HepG2 (cell line): ENCODE measurements at regions not wholly inside any gene's neighbourhood (a gene's known extent, or its start where the extent isn't known, plus 50 kb on each side); places are given as distances from the start of the nearest gene placed in this dataset.

Experiments used
- ATAC-seq: fragments of 200-7000 bp; cut with Tn5 transposase; 3 replicates; pipeline ENCODE4 v1.9.1; 2020; ENCODE audit warnings: mild to moderate bottlenecking, moderate library complexity
- BruUV-seq: library from RNA; stranded (reverse); fragments of 400-500 nt; replicated peaks from 2 replicates; lab custom pipeline; 2021; lab: Mats Ljungman, UMichigan
- CTCF ChIA-PET: fragments of 300-600 bp; formaldehyde crosslinking; extraction: SDS; loops from one replicate; lab custom pipeline; 2021; ENCODE audit warnings: low total read pairs, inconsistent platforms, low intra/inter-chr PET ratio; lab: Yijun Ruan, JAX
- POLR2A ChIA-PET: fragments of 350-600 bp; sonication (Branson Sonifier 250); formaldehyde crosslinking; loops from one replicate; lab custom pipeline; 2020; ENCODE audit warnings: antibody characterized with exemption, inconsistent platforms; lab: Yijun Ruan, JAX
- DNase-seq: peaks from one replicate; pipeline ENCODE4 v3.0.0-alpha.2; 2015; ENCODE audit warnings: low spot score
- FAIRE-seq: peaks from 3 replicates; lab custom pipeline; 2011; peaks lifted over from hg19 to GRCh38; lab: Jason Lieb, UNC
- H2AFZ ChIP-seq: one replicate; pipeline ENCODE4 v1.6.1; 2011; ENCODE audit warnings: low read length, inconsistent platforms
- H3K27ac ChIP-seq: fragments of 300-600 bp; 3 replicates; pipeline ENCODE4 v1.8.0; 2011; ENCODE audit warnings: mixed run types, mild to moderate bottlenecking, mixed read lengths, low read length, inconsistent platforms; ENCODE audit not compliant: insufficient read depth; ENCODE audit errors: extremely low read length
- H3K27me3 ChIP-seq, 2 experiments: fragments of 200-600 bp in 1 of 2; 2 replicates in 1 of 2; 3 replicates in 1 of 2; pipeline versions ENCODE4 v1.6.0 to v1.8.0; 2011; ENCODE audit warnings: low read length in 2 of 2, mild to moderate bottlenecking in 2 of 2, moderate library complexity in 2 of 2, inconsistent platforms in 1 of 2; ENCODE audit not compliant: insufficient read depth in 2 of 2, control insufficient read depth in 1 of 2
- H3K36me3 ChIP-seq, 2 experiments: fragments of 200-600 bp in 1 of 2; replicated peaks in 1 of 2; 2 replicates in 1 of 2; 3 replicates in 1 of 2; pipeline versions ENCODE4 v1.5.1 to v1.8.0; 2011; ENCODE audit warnings: low read length in 2 of 2, inconsistent platforms in 1 of 2; ENCODE audit not compliant: insufficient read depth in 2 of 2, control insufficient read depth in 1 of 2
- H3K4me1 ChIP-seq: 2 replicates; pipeline ENCODE4 v1.5.1; 2012; ENCODE audit warnings: low read length, inconsistent platforms; ENCODE audit not compliant: insufficient read depth
- H3K4me2 ChIP-seq: 2 replicates; pipeline ENCODE4 v1.6.0; 2011; ENCODE audit warnings: low read depth, low read length, inconsistent platforms
- H3K4me3 ChIP-seq, 3 experiments: fragments of 200-600 bp in 1 of 3; sonication (generic), shearing (Covaris generic) in 1 of 3; replicated peaks in 1 of 3; 2 replicates each; pipeline ENCODE4 v1.5.1; 2011 to 2016; ENCODE audit warnings: low read length in 3 of 3, inconsistent platforms in 2 of 3, low read depth in 2 of 3, mild to moderate bottlenecking in 2 of 3, control low read depth in 1 of 3, mixed read lengths in 1 of 3; ENCODE audit not compliant: insufficient read depth in 1 of 3
- H3K79me2 ChIP-seq: one replicate; pipeline ENCODE4 v1.6.1; 2011; ENCODE audit warnings: low read length, inconsistent platforms; ENCODE audit not compliant: insufficient read depth
- H3K9ac ChIP-seq: 2 replicates; pipeline ENCODE4 v1.6.0; 2011; ENCODE audit warnings: mild to moderate bottlenecking, low read depth, low read length, inconsistent platforms; ENCODE audit not compliant: insufficient read depth
- H3K9me3 ChIP-seq: 2 replicates; pipeline ENCODE4 v1.5.1; 2012; ENCODE audit warnings: mild to moderate bottlenecking, low read length
- H4K20me1 ChIP-seq: 2 replicates; pipeline ENCODE4 v1.6.0; 2011; ENCODE audit warnings: inconsistent platforms, mild to moderate bottlenecking, low read length, moderate library complexity; ENCODE audit not compliant: insufficient read depth
- DMAP1 ChIP-seq: IDR thresholded peaks from 2 replicates; pipeline ENCODE4 v1.6.1; 2016
- STAG1 ChIP-seq: sonication (generic); formaldehyde crosslinking; IDR thresholded peaks from 2 replicates; pipeline ENCODE4 v1.4.0; 2020; ENCODE audit warnings: missing genetic modification reagents
- TGIF2 ChIP-seq: IDR thresholded peaks from 2 replicates; pipeline ENCODE4 v1.6.1; 2016; ENCODE audit warnings: control low read depth, missing compliant biosample characterization
- WGBS: methylation state at CpG from one replicate; pipeline ENCODE4 v1.1.6; 2017; ENCODE audit warnings: low lambda C conversion rate; 5-methylcytosine and 5-hydroxymethylcytosine counted together
- in situ Hi-C: cut with HindIII; loops from 2 replicates; pipeline ENCODE4 v1.10.0; 2017; ENCODE audit warnings: low pct_unique_long_range_greater_than_20kb; ENCODE audit not compliant: extremely low pct_ligation_motif_present
- intact Hi-C: fragments of 100-400 bp; cut with micrococcal nuclease; formaldehyde crosslinking; loops from one replicate; pipeline ENCODE4 v1.10.0; 2022; ENCODE audit not compliant: unreplicated experiment
- TF ChIP-seq, protein P1 (sequence below): sonication (generic); formaldehyde crosslinking; IDR thresholded peaks from 2 replicates; pipeline ENCODE4 v1.4.0; 2020; ENCODE audit warnings: missing genetic modification reagents
- TF ChIP-seq, protein P2 (sequence below): sonication (generic); formaldehyde crosslinking; IDR thresholded peaks from 2 replicates; pipeline ENCODE4 v1.5.0; 2020; ENCODE audit warnings: mild to moderate bottlenecking, missing genetic modification reagents, moderate library complexity

DNA sequence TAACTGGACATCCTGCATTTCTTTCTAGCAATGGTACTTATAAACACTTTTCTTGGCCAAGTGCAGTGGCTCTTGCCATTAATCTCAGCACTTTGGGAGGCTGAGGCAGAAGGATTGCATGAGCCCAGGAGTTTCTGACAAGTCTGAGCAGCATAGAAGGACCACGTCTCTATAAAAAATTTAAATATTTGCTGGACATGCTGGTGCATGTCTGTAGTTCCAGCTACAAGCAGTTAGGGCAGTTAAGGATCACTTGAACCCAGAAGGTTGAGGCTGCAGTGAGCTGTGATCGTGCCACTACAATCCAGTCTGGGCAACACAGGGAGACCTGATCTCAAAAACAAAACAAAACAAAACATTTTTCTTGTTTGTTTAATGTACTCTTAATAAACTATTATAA, 434.0 kb downstream of the PLA2G4A start (continued):
- TF ChIP-seq, protein P1, sequence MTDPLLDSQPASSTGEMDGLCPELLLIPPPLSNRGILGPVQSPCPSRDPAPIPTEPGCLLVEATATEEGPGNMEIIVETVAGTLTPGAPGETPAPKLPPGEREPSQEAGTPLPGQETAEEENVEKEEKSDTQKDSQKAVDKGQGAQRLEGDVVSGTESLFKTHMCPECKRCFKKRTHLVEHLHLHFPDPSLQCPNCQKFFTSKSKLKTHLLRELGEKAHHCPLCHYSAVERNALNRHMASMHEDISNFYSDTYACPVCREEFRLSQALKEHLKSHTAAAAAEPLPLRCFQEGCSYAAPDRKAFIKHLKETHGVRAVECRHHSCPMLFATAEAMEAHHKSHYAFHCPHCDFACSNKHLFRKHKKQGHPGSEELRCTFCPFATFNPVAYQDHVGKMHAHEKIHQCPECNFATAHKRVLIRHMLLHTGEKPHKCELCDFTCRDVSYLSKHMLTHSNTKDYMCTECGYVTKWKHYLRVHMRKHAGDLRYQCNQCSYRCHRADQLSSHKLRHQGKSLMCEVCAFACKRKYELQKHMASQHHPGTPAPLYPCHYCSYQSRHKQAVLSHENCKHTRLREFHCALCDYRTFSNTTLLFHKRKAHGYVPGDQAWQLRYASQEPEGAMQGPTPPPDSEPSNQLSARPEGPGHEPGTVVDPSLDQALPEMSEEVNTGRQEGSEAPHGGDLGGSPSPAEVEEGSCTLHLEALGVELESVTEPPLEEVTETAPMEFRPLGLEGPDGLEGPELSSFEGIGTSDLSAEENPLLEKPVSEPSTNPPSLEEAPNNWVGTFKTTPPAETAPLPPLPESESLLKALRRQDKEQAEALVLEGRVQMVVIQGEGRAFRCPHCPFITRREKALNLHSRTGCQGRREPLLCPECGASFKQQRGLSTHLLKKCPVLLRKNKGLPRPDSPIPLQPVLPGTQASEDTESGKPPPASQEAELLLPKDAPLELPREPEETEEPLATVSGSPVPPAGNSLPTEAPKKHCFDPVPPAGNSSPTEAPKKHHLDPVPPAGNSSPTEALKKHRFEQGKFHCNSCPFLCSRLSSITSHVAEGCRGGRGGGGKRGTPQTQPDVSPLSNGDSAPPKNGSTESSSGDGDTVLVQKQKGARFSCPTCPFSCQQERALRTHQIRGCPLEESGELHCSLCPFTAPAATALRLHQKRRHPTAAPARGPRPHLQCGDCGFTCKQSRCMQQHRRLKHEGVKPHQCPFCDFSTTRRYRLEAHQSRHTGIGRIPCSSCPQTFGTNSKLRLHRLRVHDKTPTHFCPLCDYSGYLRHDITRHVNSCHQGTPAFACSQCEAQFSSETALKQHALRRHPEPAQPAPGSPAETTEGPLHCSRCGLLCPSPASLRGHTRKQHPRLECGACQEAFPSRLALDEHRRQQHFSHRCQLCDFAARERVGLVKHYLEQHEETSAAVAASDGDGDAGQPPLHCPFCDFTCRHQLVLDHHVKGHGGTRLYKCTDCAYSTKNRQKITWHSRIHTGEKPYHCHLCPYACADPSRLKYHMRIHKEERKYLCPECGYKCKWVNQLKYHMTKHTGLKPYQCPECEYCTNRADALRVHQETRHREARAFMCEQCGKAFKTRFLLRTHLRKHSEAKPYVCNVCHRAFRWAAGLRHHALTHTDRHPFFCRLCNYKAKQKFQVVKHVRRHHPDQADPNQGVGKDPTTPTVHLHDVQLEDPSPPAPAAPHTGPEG (CRISPR knock-in tag): no peak
- no peak for TF ChIP-seq DMAP1

DNA sequence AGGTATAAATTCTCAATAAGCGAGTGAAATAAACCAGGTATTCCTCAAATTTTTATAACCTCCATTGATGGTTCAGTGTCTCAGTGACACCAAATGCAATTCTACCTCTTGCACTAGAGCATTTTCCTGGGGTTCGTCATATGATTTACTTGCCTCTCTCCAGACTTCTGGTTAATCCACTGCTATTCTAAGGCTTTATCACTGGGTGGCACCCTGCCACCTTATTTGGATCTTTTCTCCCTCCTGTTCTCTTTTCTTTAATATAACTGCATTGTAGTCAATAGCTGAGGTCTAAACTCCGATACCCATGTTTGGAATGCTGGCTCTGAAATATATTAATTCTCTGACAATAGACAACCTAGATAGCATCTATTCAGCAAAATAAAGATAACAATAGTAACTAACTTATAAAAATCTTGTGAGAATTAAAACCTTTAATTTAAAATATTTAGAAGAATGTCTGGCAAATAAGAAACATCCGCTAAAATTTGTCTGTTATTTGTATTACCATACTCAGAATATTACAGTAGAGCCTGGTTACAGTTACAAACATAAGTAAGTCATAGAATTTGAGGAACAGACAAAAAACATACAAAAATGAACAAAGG, 436.4 kb downstream of the PLA2G4A start:
- Histone ChIP-seq H4K20me1 (no peaks in the 10 kb centered on the region), H3K4me1 (no peaks in the 10 kb centered on the region), H2AFZ (no peak overlapping the region), H3K27ac (no peak overlapping the region), H3K36me3 (no peaks in the 10 kb centered on the region), H3K4me2 (no peak overlapping the region), H3K9me3 (no peaks in the 10 kb centered on the region), H3K79me2 (no peaks in the 10 kb centered on the region), H3K9ac (no peak overlapping the region), H3K4me3 (no peak overlapping the region), H3K27me3 (no peaks in the 10 kb centered on the region)
- intact Hi-C loops: loop anchor here (10.0 kb wide), 1 partner anchor 210 kb away; no protein-coding TSS in a partner anchor
- FAIRE-seq: no peak
- no TSS peak for BruUV-seq
- peak; percentile 62 for ATAC-seq
- peak; percentile 28 for DNase-seq
- ChIA-PET POLR2A (no interaction called here), CTCF (no interaction called here)
- TF ChIP-seq STAG1 (CRISPR knock-in tag) (peak; percentile 61), TGIF2 (CRISPR knock-in tag) (no peak)
- TF ChIP-seq, protein P2, sequence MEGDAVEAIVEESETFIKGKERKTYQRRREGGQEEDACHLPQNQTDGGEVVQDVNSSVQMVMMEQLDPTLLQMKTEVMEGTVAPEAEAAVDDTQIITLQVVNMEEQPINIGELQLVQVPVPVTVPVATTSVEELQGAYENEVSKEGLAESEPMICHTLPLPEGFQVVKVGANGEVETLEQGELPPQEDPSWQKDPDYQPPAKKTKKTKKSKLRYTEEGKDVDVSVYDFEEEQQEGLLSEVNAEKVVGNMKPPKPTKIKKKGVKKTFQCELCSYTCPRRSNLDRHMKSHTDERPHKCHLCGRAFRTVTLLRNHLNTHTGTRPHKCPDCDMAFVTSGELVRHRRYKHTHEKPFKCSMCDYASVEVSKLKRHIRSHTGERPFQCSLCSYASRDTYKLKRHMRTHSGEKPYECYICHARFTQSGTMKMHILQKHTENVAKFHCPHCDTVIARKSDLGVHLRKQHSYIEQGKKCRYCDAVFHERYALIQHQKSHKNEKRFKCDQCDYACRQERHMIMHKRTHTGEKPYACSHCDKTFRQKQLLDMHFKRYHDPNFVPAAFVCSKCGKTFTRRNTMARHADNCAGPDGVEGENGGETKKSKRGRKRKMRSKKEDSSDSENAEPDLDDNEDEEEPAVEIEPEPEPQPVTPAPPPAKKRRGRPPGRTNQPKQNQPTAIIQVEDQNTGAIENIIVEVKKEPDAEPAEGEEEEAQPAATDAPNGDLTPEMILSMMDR (CRISPR knock-in tag): peak; percentile 45
- in situ Hi-C loops: no loop called here
- 3% methylated on average over 4 of the region's 4 CpGs for WGBS
